Right ventricle myocardium inferior (tissue), 1 donor: ENCODE measurements at regions not wholly inside any gene's neighbourhood (a gene's known extent, or its start where the extent isn't known, plus 50 kb on each side); places are given as distances from the start of the nearest gene placed in this dataset.

Experiments used
- ATAC-seq: fragments of 200-7000 bp; cut with Tn5 transposase; one replicate; pipeline ENCODE4 v1.9.1; 2020; ENCODE audit warnings: mild to moderate bottlenecking, moderate library complexity
- DNase-seq: peaks from one replicate; pipeline ENCODE4 v3.0.0; 2021; ENCODE audit errors: missing footprints
- intact Hi-C: fragments of 100-400 bp; cut with DNase I; formaldehyde crosslinking; loops from one replicate; pipeline ENCODE4 v1.11.0; 2022
- donor health status: DM: no; HTN: yes; CAD: no; lungs with severe emphysema.

GRCh38 chr2:235135990-235136561 lies 184.3 kb downstream of the SH3BP4 start:
- ATAC-seq: peak; percentile 80
- intact Hi-C loops: loop anchor here (1.0 to 10.0 kb wide), 4 partner anchors 359 to 611 kb away; partner anchors contain the start of gene AGAP1
- DNase-seq: peak; percentile 84

GRCh38 chr2:235138339-235138738 lies 186.5 kb downstream of the SH3BP4 start:
- ATAC-seq: no peak
- DNase-seq: no peak
- intact Hi-C loops: loop anchor here (5.0 to 10.0 kb wide), 3 partner anchors 356 to 609 kb away; partner anchors contain the start of gene AGAP1

- intact Hi-C loops: loop anchor here (5.0 to 10.0 kb wide), 3 partner anchors 355 to 607 kb away; partner anchors contain the start of gene AGAP1
- no peak for ATAC-seq
- DNase-seq: no peak
Measured at GRCh38 chr2:235139956-235140800, 188.4 kb downstream of the SH3BP4 start.

- DNase-seq: no peak
- intact Hi-C loops: no loop called here
- ATAC-seq: no peak
Measured at GRCh38 chr2:235140801-235141081, 188.9 kb downstream of the SH3BP4 start.

GRCh38 chr2:235141411-235142128 lies 189.8 kb downstream of the SH3BP4 start:
- ATAC-seq (no peak), DNase-seq (no peak)
- intact Hi-C loops: no loop called here

GRCh38 chr2:235142601-235143000 lies 190.8 kb downstream of the SH3BP4 start:
- ATAC-seq (no peak), DNase-seq (no peak)
- intact Hi-C loops: no loop called here

GRCh38 chr2:235143789-235144188 lies 192.0 kb downstream of the SH3BP4 start:
- ATAC-seq (no peak), DNase-seq (no peak)
- intact Hi-C loops: no loop called here

GRCh38 chr2:235144291-235144690 lies 192.5 kb downstream of the SH3BP4 start:
- intact Hi-C loops: no loop called here
- DNase-seq: no peak
- no peak for ATAC-seq

GRCh38 chr2:235146206-235146605 lies 194.4 kb downstream of the SH3BP4 start:
- DNase-seq: no peak
- intact Hi-C loops: no loop called here
- no peak for ATAC-seq

- intact Hi-C loops: no loop called here
- ATAC-seq: no peak
- no peak for DNase-seq
Measured at GRCh38 chr2:235146871-235147565, 195.2 kb downstream of the SH3BP4 start.

- intact Hi-C loops: no loop called here
- ATAC-seq (no peak), DNase-seq (no peak)
Measured at GRCh38 chr2:235148201-235149170, 196.7 kb downstream of the SH3BP4 start.

- no peak for DNase-seq
- ATAC-seq: no peak
- intact Hi-C loops: no loop called here
Measured at GRCh38 chr2:235149240-235149659, 197.4 kb downstream of the SH3BP4 start.

GRCh38 chr2:235149736-235150135 lies 197.9 kb downstream of the SH3BP4 start:
- intact Hi-C loops: no loop called here
- ATAC-seq (no peak), DNase-seq (no peak)

GRCh38 chr2:235151152-235151551 lies 199.3 kb downstream of the SH3BP4 start:
- intact Hi-C loops: no loop called here
- ATAC-seq: no peak
- DNase-seq: no peak

- intact Hi-C loops: no loop called here
- no peak for DNase-seq
- ATAC-seq: no peak
Measured at GRCh38 chr2:235155163-235155562, 203.3 kb downstream of the SH3BP4 start.

- DNase-seq (no peak), ATAC-seq (no peak)
- intact Hi-C loops: no loop called here
Measured at GRCh38 chr2:235156055-235156454, 204.2 kb downstream of the SH3BP4 start.

GRCh38 chr2:235157746-235158482 lies 206.1 kb downstream of the SH3BP4 start:
- ATAC-seq (no peak), DNase-seq (no peak)
- intact Hi-C loops: no loop called here
